KOPT-K1 (cell line): ENCODE measurements at regions not wholly inside any gene's neighbourhood (a gene's known extent, or its start where the extent isn't known, plus 50 kb on each side); places are given as distances from the start of the nearest gene placed in this dataset.

Source experiments
- H3K27ac ChIP-seq: fragments of 200-600 bp; sonication (generic); 2 replicates; pipeline ENCODE4 v1.5.1; 2016; ENCODE audit warnings: antibody characterized with exemption, mild to moderate bottlenecking, low read depth, low read length; ENCODE audit not compliant: poor library complexity, severe bottlenecking
- H3K36me3 ChIP-seq: fragments of 200-600 bp; sonication (generic); 2 replicates; pipeline ENCODE4 v1.5.1; 2017; ENCODE audit warnings: antibody characterized with exemption, mild to moderate bottlenecking, low read length, moderate library complexity; ENCODE audit not compliant: insufficient read depth
- H3K9me3 ChIP-seq: fragments of 200-600 bp; sonication (generic); 2 replicates; pipeline ENCODE4 v1.5.1; 2017; ENCODE audit warnings: antibody characterized with exemption, low read length, mild to moderate bottlenecking; ENCODE audit not compliant: insufficient read depth, poor library complexity, severe bottlenecking

DNA sequence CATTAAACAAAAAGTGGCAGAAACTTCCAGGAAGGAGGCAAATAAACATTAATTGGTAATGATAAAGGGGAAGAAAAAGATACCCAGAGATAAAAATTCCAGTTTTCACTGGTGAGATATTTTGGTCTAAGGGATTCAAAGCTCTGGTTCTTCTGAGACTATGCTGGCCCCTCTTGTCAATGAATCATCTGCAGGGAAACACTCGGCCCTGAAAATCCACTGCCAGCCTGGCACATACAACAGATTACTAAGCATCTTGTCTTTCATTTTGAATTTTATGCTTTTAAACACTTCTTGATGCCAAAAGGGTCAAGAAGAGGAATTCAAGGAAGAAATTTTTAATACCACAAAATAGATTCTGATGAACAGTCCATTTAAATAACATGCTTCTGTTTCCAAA lies 1603.8 kb upstream of the ZEB2 start:
- no peaks in the 10 kb centered on the region for H3K36me3 ChIP-seq
- no peaks in the 10 kb centered on the region for H3K9me3 ChIP-seq
- H3K27ac ChIP-seq = no peak overlapping the region

GRCh38 chr2:146123256-146123655 lies 1603.3 kb upstream of the ZEB2 start:
- Histone ChIP-seq H3K27ac (no peak overlapping the region), H3K9me3 (no peaks in the 10 kb centered on the region)

DNA sequence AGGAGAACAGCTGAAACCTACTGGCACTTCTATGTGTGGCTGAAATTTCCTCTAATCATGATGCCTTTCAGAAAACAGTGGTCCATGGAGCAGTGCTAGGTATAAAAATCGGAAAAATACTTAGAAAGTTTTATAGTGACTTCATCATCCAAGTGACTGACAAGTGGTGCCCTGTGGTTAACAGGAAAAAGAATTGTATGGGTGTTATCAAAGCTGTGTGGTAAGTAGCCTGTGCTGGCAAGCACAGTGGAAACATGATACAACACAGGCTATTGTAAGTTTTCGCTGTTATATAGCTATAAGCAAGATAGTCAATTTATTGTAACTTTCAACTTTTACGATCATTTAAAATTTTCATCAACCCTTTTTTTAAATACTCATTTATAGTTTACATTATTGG lies 1599.7 kb upstream of the ZEB2 start:
- no peaks in the 10 kb centered on the region for H3K9me3 ChIP-seq
- H3K27ac ChIP-seq = no peak overlapping the region
- no peaks in the 10 kb centered on the region for H3K36me3 ChIP-seq

More at GRCh38 chr2:146123256-146123655, 1603.3 kb upstream of the ZEB2 start:
- no peaks in the 10 kb centered on the region for H3K36me3 ChIP-seq

- Histone ChIP-seq H3K27ac (no peak overlapping the region), H3K36me3 (no peaks in the 10 kb centered on the region), H3K9me3 (no peaks in the 10 kb centered on the region)
Measured at GRCh38 chr2:146108993-146109392, 1589.1 kb upstream of the ZEB2 start.

GRCh38 chr2:146094185-146094584 lies 1574.3 kb upstream of the ZEB2 start:
- H3K9me3 ChIP-seq = peaks cover 23% of the 10 kb centered on the region
- H3K36me3 ChIP-seq = no peaks in the 10 kb centered on the region
- H3K27ac ChIP-seq = no peak overlapping the region

- no peak overlapping the region for H3K27ac ChIP-seq
- no peaks in the 10 kb centered on the region for H3K9me3 ChIP-seq
- no peaks in the 10 kb centered on the region for H3K36me3 ChIP-seq
Measured at GRCh38 chr2:146081459-146081858, 1561.5 kb upstream of the ZEB2 start.

GRCh38 chr2:146080925-146081324 lies 1561.0 kb upstream of the ZEB2 start:
- H3K9me3 ChIP-seq = no peaks in the 10 kb centered on the region
- no peaks in the 10 kb centered on the region for H3K36me3 ChIP-seq
- H3K27ac ChIP-seq = no peak overlapping the region

- H3K27ac ChIP-seq = no peak overlapping the region
- no peaks in the 10 kb centered on the region for H3K9me3 ChIP-seq
- H3K36me3 ChIP-seq = no peaks in the 10 kb centered on the region
Measured at GRCh38 chr2:146079216-146079615, 1559.3 kb upstream of the ZEB2 start.

GRCh38 chr2:146077156-146077555 lies 1557.2 kb upstream of the ZEB2 start:
- no peaks in the 10 kb centered on the region for H3K9me3 ChIP-seq
- no peak overlapping the region for H3K27ac ChIP-seq
- H3K36me3 ChIP-seq = no peaks in the 10 kb centered on the region

GRCh38 chr2:146068051-146068450 lies 1548.1 kb upstream of the ZEB2 start:
- Histone ChIP-seq H3K36me3 (no peaks in the 10 kb centered on the region), H3K27ac (no peak overlapping the region), H3K9me3 (no peaks in the 10 kb centered on the region)

GRCh38 chr2:146048141-146048540 lies 1528.2 kb upstream of the ZEB2 start:
- Histone ChIP-seq H3K36me3 (no peaks in the 10 kb centered on the region), H3K9me3 (no peaks in the 10 kb centered on the region), H3K27ac (no peak overlapping the region)

GRCh38 chr2:146041274-146041910 lies 1521.5 kb upstream of the ZEB2 start:
- no peak overlapping the region for H3K27ac ChIP-seq

DNA sequence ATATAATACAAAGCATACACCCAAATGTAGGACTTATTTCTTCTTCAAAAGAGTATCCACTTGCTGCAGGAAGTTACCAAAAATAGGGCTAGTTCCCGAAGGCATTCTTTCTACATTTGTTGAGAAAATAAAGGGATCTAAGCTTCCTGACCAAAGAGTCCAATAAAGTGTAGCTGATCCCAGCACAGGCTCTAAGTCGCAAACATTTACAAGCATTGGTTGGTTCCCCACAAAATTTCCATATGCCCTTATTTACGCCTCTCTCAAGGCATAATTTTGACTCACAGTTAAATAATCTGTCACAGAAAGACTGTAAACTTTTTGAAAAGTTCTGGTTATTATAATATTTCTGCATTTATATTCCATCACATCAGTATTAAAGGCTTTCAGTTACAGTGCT lies 1520.1 kb upstream of the ZEB2 start:
- Histone ChIP-seq H3K27ac (no peak overlapping the region), H3K9me3 (no peaks in the 10 kb centered on the region), H3K36me3 (no peaks in the 10 kb centered on the region)

More at GRCh38 chr2:146041274-146041910, 1521.5 kb upstream of the ZEB2 start:
- no peaks in the 10 kb centered on the region for H3K36me3 ChIP-seq
- no peaks in the 10 kb centered on the region for H3K9me3 ChIP-seq

- H3K36me3 ChIP-seq = no peaks in the 10 kb centered on the region
Measured at GRCh38 chr2:146038014-146038413, 1518.1 kb upstream of the ZEB2 start.

DNA sequence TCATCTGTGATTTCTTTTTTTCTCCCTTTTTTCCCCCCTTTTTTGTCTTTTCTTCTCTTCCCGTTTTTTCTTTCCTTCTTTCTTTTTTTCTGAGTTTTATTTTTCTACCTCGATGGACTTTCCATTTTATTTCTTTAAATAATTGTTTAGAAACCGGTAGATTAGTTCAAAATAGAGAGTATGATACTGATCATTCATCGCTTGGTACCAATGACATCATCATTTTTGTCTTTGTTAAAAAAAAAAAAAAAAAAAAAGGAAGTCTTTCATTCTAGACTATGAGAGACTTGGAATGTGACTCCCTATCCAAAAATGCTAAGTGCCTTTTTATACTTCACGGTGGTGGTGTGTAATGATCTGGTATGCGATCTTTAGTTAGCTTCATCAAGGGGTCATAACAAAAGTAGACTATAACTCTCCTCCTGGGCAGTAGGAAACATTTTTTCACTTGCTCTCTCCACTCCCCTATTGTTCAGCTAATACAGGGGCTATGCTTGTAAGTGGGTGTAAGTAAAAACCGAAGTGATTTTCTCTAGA lies 1517.5 kb upstream of the ZEB2 start:
- H3K9me3 ChIP-seq = no peaks in the 10 kb centered on the region

More at GRCh38 chr2:146038014-146038413, 1518.1 kb upstream of the ZEB2 start:
- Histone ChIP-seq H3K27ac (no peak overlapping the region), H3K9me3 (no peaks in the 10 kb centered on the region)

GRCh38 chr2:146031158-146031557 lies 1511.2 kb upstream of the ZEB2 start:
- Histone ChIP-seq H3K9me3 (no peaks in the 10 kb centered on the region), H3K27ac (no peak overlapping the region), H3K36me3 (no peaks in the 10 kb centered on the region)

More for the DNA sequence above, 1517.5 kb upstream of the ZEB2 start:
- Histone ChIP-seq H3K27ac (no peak overlapping the region), H3K36me3 (no peaks in the 10 kb centered on the region)
